DND-41 (cell line): ENCODE measurements at regions not wholly inside any gene's neighbourhood (a gene's known extent, or its start where the extent isn't known, plus 50 kb on each side); places are given as distances from the start of the nearest gene placed in this dataset.

Source experiments
- CTCF ChIP-seq: IDR thresholded peaks from 2 replicates; pipeline ENCODE4 v1.5.1; 2012; ENCODE audit warnings: borderline replicate concordance, low read length, moderate library complexity, mild to moderate bottlenecking; ENCODE audit not compliant: poor library complexity, severe bottlenecking; ENCODE audit errors: extremely low read depth
- EZH2 ChIP-seq: IDR thresholded peaks from 3 replicates; pipeline ENCODE4 v1.6.1; 2012; ENCODE audit warnings: borderline replicate concordance, low read depth, mild to moderate bottlenecking, moderate library complexity, low read length, inconsistent platforms; ENCODE audit not compliant: severe bottlenecking

GRCh38 chr12:43103866-43104265 is 448.1 kb downstream of the ADAMTS20 start:
- TF ChIP-seq CTCF (no peak), EZH2 (no peak)
